AG09319 (cell line): ENCODE measurements at regions not wholly inside any gene's neighbourhood (a gene's known extent, or its start where the extent isn't known, plus 50 kb on each side); places are given as distances from the start of the nearest gene placed in this dataset.

Experiments used
- DNase-seq: peaks from one replicate; pipeline ENCODE4 v3.0.0-alpha.2; 2010; ENCODE audit warnings: low read depth; ENCODE audit errors: extremely low read depth
- TF ChIP-seq, protein P1 (sequence below): IDR thresholded peaks from 2 replicates; pipeline ENCODE4 v1.5.1; 2011; ENCODE audit warnings: low read depth, mild to moderate bottlenecking, inconsistent platforms, low read length, moderate library complexity

DNA sequence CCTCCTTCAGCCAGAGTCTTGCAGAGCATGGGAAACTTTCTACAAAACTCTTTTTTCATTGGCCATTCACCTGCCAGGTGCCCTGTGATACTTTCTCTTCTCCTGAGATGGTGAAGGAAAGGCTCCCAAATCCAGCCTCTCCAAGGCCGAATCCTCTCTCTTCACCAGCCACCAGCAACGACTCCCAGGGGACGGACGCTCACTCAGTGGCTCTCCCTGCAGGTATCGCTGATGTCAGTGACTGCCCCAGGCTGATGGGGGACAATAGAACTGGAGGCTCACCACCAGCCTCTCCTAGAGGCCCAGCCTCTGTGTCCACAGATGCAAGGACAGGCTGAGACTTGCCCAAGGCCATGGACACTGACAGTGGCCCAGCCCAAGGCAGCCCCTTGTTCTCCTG lies 204.1 kb downstream of the BCL11B start:
- TF ChIP-seq, protein P1, sequence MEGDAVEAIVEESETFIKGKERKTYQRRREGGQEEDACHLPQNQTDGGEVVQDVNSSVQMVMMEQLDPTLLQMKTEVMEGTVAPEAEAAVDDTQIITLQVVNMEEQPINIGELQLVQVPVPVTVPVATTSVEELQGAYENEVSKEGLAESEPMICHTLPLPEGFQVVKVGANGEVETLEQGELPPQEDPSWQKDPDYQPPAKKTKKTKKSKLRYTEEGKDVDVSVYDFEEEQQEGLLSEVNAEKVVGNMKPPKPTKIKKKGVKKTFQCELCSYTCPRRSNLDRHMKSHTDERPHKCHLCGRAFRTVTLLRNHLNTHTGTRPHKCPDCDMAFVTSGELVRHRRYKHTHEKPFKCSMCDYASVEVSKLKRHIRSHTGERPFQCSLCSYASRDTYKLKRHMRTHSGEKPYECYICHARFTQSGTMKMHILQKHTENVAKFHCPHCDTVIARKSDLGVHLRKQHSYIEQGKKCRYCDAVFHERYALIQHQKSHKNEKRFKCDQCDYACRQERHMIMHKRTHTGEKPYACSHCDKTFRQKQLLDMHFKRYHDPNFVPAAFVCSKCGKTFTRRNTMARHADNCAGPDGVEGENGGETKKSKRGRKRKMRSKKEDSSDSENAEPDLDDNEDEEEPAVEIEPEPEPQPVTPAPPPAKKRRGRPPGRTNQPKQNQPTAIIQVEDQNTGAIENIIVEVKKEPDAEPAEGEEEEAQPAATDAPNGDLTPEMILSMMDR: no peak

DNA sequence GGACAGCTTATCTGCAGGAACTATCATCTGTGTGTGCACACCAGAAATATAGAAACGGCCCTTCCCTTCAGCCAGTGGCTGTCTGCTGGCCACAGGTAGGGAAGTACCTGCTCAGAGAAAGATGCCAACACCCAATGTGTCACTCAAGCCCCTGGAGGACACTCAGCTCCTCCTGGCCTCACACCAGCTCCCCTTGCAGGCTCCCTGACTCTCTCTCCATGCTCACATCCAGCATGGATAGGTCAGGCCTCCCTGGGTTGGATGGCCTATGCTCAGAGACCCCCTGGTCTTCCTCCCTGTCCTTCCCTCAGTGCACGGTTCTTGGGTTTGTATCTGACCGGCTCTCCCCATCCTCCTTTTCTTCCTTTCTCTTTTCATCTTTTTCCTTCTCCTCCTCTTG lies 202.1 kb downstream of the BCL11B start:
- TF ChIP-seq, protein P1: no peak

More for the DNA sequence above, 204.1 kb downstream of the BCL11B start:
- DNase-seq: no peak

GRCh38 chr14:99072433-99072832 lies 199.6 kb downstream of the BCL11B start:
- DNase-seq: no peak
- TF ChIP-seq, protein P1: no peak

More for the DNA sequence above, 202.1 kb downstream of the BCL11B start:
- DNase-seq: no peak

- DNase-seq: no peak
- TF ChIP-seq, protein P1: no peak
These were observed 199.0 kb downstream of the BCL11B start for GRCh38 chr14:99072956-99073355.

GRCh38 chr14:99073431-99073830 lies 198.6 kb downstream of the BCL11B start:
- TF ChIP-seq, protein P1: no peak
- DNase-seq: no peak

GRCh38 chr14:99075061-99075460 lies 196.9 kb downstream of the BCL11B start:
- no peak for DNase-seq
- TF ChIP-seq, protein P1: no peak

- DNase-seq: no peak
These were observed 196.1 kb downstream of the BCL11B start for GRCh38 chr14:99075771-99076375.

More at GRCh38 chr14:99075771-99076375, 196.1 kb downstream of the BCL11B start:
- TF ChIP-seq, protein P1: no peak
